ENCODE measurements at regions not wholly inside any gene's neighbourhood (a gene's known extent, or its start where the extent isn't known, plus 50 kb on each side); places are given as distances from the start of the nearest gene placed in this dataset.

GRCh38 chr2:185463481-185463880 is 275.1 kb upstream of the FSIP2 start:
- no peak for DNase-seq
- no peak for TF ChIP-seq CTCF (IDR thresholded peaks at IDR 0.05)
- intact Hi-C loops (cut with DNase I; ENCODE audit: low total_unique reads), result no loop called here
- Histone ChIP-seq H3K27ac (no peak overlapping the region), H3K27me3 (no peaks in the 10 kb centered on the region), H3K4me1 (no peaks in the 10 kb centered on the region), H3K4me3 (no peak overlapping the region), H3K36me3 (no peaks in the 10 kb centered on the region), H3K9me3 (no peaks in the 10 kb centered on the region)
- 82 to 90% (median 87%) methylated on average over 3 of the region's 3 CpGs for WGBS, 5 donors

GRCh38 chr2:185466915-185467314 is 271.7 kb upstream of the FSIP2 start:
- DNase-seq, result no peak
- TF ChIP-seq POLR2AphosphoS5 (IDR thresholded peaks at IDR 0.05) (no peak), POLR2A (IDR thresholded peaks at IDR 0.05) (no peak), EP300 (IDR thresholded peaks at IDR 0.05) (no peak), CTCF (IDR thresholded peaks at IDR 0.05) (no peak)

GRCh38 chr2:185471441-185471840 is 267.2 kb upstream of the FSIP2 start:
- no peaks in the 10 kb centered on the region for H3K36me3 ChIP-seq
- no peak overlapping the region for H3K27ac ChIP-seq
- no peaks in the 10 kb centered on the region for H3K27me3 ChIP-seq
- no peak for DNase-seq
- WGBS, 5 donors, result 53 to 78% (median 69%) methylated on average over 1 of the region's 1 CpG
- TF ChIP-seq POLR2A (IDR thresholded peaks at IDR 0.05), result no peak
- no peak for TF ChIP-seq POLR2AphosphoS5 (IDR thresholded peaks at IDR 0.05)
- TF ChIP-seq EP300 (IDR thresholded peaks at IDR 0.05), result no peak
- TF ChIP-seq CTCF (IDR thresholded peaks at IDR 0.05), result no peak
- intact Hi-C loops (cut with DNase I; ENCODE audit: low total_unique reads), result no loop called here
- peaks cover 0 to 19% (median 8%) of the 10 kb centered on the region in 4 donors for H3K9me3 ChIP-seq
- H3K4me3 ChIP-seq, result no peak overlapping the region
- H3K4me1 ChIP-seq, result no peaks in the 10 kb centered on the region

More at GRCh38 chr2:185466915-185467314, 271.7 kb upstream of the FSIP2 start:
- Histone ChIP-seq H3K36me3 (no peaks in the 10 kb centered on the region), H3K4me1 (no peaks in the 10 kb centered on the region), H3K9me3 (no peaks in the 10 kb centered on the region), H3K27me3 (no peaks in the 10 kb centered on the region), H3K27ac (no peak overlapping the region), H3K4me3 (no peak overlapping the region)
- intact Hi-C loops (cut with DNase I; ENCODE audit: low total_unique reads), result no loop called here

- intact Hi-C loops (cut with DNase I; ENCODE audit: low total_unique reads), result no loop called here
- H3K4me3 ChIP-seq, result no peak overlapping the region
- no peak overlapping the region for H3K27ac ChIP-seq
- H3K36me3 ChIP-seq, result no peaks in the 10 kb centered on the region
- no peak for DNase-seq
- 80 to 92% (median 83%) methylated on average over 4 to 5 of the region's 5 CpGs for WGBS, 5 donors
- H3K9me3 ChIP-seq, result peaks cover 0 to 19% (median 8%) of the 10 kb centered on the region in 4 donors
- H3K4me1 ChIP-seq, result no peaks in the 10 kb centered on the region
- H3K27me3 ChIP-seq, result no peaks in the 10 kb centered on the region
- TF ChIP-seq POLR2AphosphoS5 (IDR thresholded peaks at IDR 0.05) (no peak), POLR2A (IDR thresholded peaks at IDR 0.05) (no peak), CTCF (IDR thresholded peaks at IDR 0.05) (no peak), EP300 (IDR thresholded peaks at IDR 0.05) (no peak)
These were observed 266.0 kb upstream of the FSIP2 start for GRCh38 chr2:185472574-185472973.

All from stomach (tissue), 8 donors.